Activated CD4-positive, CD25-positive, alpha-beta regulatory T cell treated with anti-CD3 and anti-CD28 coated beads, Interleukin-2, amount 50 U/mL, for 24 hours (primary cell): ENCODE measurements at regions not wholly inside any gene's neighbourhood (a gene's known extent, or its start where the extent isn't known, plus 50 kb on each side); places are given as distances from the start of the nearest gene placed in this dataset.

ENCODE experiments used
- ATAC-seq, 2 donors: fragments of 150-1000 bp; cut with Tn5 transposase; one replicate each; pipeline ENCODE4 v1.10.0; 2021; ENCODE audit warnings: mild to moderate bottlenecking in 1 of 2, moderate library complexity in 1 of 2

DNA sequence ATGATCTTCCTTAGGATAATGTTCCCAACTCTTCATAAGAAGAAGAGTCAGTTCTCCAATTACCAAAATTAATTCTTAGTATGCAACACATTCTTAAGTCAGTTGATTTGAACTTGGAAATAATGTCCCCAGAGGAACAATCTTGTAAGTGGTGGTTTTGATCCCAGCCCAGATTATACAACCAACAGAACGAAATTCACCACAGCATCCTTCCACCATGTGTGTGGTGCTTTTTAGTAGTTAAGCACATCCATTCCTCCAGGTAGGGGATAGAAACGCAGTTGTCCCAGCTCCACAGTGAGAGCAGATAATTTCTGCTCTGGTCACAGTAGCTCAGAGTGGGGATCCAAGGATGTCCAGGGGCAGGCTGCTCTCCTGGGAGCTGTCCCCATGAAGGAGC lies 161.7 kb upstream of the SLC39A10 start:
- no peak for ATAC-seq

DNA sequence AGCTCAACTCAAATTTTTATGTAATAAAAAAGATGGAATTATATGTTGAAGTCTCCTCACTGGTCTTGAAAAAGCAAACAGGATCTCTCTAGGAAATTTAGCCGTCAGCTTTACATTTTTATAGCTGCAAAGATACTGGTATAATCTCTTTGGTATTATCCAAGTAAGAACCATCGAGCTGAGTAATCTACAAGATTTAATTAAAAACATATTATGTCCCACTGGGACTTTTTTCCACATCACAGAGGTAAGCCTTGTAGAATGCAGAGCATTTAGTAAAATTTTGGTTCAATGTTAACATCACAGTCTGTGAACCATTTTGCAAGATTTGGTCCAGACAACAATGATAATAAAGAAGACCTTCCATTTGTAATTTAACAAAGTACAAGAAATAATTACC lies 162.6 kb upstream of the SLC39A10 start:
- ATAC-seq, result no peak

DNA sequence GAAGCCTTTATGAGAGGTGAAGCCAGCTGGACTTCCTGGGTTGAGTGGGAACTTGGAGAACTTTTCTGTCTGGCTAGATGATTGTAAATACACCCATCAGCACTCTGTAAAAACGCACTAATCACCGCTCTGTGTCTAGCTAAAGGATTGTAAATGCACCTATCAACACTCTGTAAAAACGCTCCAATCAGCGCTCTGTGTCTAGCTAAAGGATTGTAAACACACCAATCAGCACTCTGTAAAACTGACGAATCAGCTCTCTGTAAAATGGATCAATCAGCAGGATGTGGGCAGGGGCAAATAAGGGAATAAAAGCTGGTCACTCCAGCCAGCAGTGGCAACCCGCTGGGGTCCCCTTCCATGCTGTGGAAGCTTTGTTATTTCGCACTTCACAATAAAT lies 163.6 kb upstream of the SLC39A10 start:
- no peak for ATAC-seq

DNA sequence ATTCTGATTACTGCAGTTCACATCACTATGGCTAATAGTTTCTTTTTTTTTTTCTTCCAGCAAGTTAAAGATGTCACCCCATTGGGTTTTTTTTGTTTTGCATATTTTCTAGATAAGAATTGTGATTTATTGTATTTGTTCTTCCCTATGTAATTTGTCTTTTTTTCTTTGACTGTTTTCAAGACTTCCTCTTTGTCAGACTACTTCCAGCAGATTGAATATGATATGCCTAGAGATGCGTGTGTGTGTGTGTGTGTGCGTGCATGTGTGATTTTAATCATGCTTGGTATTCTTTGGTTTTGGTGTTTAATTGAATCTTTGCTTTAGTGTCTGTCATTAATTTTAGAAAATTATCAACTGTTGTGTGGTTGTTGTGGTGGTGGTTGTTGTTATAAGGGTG lies 166.7 kb upstream of the SLC39A10 start:
- ATAC-seq, result no peak

DNA sequence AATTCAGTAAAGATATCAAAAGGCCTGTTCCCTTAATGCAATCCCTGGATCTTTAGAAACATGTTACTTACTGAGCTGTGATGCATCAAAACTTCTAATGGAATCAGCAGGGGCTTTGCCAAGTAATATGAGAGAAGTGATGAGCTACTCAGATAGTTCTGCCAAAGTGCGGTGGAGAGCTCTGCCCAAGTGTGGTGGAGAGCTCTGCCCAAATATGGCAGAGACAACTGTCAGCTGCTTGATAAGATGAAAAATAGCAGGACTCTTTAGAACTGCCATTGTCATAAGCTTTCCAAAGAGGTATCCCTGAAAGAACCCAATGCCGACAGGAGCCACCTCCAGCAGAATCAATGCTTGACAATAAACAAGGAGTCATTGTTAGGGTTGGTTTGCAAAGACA lies 167.9 kb upstream of the SLC39A10 start:
- no peak for ATAC-seq

DNA sequence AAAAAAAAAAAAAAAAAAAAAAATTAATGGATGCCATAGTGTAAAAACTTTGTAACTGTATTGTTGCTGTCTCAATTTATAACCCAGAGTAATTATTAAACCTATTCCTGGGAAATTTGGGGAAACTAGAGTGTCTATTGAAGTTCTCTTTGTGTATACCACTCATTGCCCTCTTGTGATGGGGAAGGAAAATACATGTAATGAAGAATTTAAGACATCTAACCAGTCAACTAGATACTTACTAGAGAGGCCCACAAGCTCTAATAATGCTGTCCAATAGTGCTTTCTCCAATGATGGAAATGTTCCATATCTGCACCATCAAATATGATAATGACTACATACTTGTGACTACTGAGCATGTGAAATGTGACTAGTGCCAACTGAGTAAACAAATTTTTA lies 168.5 kb upstream of the SLC39A10 start:
- peak in 1 of 2 donors; percentile 39 for ATAC-seq

DNA sequence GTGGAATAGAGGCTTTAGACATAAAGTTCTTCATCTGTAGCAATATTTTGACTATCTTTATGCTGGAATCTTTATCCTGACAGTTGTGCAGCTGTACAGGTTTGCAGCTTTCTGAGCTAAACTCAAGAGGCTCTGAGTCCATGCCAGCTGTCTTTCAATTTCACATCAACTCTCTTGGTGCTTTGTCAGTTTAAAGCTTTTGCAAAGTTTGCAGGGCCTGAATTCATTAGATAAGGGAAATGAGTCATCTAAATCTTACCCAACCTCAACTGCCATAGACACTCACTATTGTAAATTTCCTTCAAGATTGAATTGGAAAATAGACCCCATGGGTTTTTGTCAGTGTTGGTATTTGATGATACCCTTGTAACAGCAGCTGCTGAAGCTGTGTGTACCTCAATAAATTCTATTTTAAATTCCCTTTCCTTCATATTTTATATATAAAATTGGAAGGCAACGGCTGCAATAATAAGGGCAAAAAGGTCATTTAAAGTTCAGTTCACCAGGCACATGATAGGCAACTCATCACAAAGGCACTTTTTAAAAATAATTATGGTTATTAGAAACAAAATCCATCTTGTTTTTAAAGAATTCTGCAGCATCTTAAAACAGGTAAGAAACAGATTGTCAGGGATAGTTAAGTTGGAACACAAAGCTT lies 169.9 kb upstream of the SLC39A10 start:
- peak; percentile 83 to 84 for ATAC-seq

DNA sequence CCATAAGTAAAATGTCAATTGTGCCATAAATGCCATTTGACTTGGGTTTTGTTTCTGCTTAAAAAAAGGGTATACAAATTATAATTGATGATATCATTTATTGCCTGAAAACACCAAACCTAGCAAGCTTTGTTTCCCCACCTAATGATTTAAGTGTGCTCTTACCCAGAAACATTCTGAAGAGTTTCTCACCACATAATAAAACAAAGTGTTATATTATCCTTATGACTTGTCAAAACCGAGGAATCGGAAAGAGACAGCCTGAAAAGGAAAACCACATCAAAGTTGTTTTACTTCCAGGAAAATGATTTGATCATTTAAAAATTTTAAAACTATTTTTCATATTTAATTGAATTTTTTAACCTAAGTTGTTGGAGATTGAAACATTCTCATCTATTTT lies 170.5 kb upstream of the SLC39A10 start:
- ATAC-seq, result peak; percentile 52 to 58

DNA sequence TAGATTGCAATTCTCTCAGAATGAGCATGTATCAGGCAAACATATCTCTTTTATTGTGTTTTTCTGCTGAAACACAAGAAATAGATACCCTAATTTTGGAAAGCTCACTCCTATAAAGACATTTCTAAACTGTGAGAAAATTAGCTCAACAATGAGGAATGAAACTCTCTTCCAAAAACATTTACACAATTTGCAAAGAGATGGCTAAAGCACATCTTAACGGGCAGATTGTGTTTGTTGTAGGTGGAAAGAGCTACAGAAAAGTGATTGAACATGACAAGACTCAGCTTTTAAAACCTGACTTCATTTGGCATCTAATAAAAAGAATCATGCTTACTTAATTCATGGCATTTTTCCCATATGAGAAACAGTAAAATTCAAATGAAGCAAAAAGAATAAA lies 175.0 kb upstream of the SLC39A10 start:
- ATAC-seq, result no peak

DNA sequence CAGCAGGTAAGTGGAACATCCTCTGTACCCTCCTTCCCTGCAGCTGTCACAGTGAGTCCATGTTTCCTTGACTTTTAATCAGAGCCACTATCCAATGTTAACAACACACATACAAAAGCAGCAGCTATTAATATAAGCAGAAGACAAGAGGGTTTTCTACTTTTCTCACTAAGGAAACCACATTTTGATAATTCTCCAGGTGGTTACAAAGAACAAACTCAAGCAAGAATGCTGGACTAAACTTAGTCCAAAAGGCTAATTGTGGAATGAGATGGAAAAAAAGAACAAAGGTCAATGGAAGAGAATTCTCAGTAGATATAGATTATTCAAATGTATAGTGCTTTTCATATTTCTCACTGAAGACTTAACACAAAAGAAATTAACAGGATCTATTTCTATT lies 176.9 kb upstream of the SLC39A10 start:
- no peak for ATAC-seq

DNA sequence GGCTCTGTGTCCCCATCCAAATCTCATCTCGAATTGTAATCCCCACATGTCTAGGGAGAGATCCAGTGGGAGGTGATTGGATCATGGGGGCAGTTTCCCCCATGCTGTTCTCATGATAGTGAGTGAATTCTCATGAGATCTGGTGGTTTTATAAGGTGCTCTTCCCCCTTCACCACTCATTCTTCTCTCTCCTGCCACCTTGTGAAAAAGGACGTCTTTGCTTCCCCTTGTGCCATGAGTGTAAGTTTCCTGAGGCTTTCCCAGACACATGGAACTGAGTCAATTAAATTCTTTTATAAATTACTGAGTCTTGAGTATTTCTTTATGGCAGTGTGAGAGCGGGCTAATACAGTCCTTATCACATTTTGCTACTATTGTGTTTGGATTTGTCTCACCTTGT lies 177.6 kb upstream of the SLC39A10 start:
- ATAC-seq, result no peak

DNA sequence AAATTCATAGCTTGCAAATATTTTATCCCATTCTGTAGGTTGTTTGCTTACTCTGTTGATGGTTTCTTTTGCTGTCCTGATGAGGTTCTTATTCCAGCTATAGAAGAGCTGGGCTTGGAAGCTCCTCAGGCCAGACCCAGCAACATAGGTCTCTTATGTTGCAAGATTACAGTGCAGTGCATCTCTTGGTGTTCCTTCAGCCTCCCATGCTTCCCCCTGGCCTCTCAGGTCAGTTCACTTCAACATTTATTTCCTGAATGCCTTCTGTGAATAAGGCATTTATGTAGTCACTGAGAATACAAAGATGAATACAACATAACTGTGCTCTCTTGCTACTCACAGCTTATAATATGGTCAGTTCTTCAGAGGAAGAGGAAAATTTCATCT lies 179.0 kb upstream of the SLC39A10 start:
- peak; percentile 7 to 18 for ATAC-seq

DNA sequence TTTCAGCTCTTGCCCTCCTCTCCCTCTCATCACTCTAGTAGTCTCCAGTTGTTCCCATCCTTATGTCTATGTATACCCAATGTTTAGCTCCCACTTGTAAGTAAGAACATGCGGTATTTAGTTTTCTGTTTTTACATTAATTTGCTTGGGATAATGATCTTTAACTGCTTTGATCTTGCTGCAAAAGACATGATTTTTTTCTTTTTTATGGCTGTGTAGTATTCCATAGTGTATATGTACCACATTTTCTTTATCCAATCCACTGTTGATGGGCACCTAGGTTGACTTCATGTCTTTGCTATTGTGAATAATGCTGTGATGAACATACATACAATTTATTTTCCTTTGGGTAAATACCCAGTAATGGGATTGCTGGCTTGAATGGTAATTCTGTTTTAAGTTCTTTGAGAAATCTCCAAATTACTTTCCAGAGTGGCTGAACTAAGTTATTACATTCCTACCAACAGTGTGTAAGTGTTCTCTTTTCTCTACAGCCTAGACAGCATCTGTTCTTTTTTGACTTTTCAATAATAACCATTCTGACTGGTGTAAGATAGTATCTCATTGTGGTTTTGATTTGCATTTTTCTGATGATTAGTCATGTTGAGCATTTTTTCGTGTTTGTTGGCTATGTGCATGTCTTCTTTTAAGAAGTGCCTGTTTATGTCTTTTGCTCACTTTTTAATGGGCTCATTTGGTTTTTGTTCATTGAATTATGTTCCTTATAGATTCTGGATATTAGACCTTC lies 179.6 kb upstream of the SLC39A10 start:
- peak; percentile 88 to 90 for ATAC-seq

DNA sequence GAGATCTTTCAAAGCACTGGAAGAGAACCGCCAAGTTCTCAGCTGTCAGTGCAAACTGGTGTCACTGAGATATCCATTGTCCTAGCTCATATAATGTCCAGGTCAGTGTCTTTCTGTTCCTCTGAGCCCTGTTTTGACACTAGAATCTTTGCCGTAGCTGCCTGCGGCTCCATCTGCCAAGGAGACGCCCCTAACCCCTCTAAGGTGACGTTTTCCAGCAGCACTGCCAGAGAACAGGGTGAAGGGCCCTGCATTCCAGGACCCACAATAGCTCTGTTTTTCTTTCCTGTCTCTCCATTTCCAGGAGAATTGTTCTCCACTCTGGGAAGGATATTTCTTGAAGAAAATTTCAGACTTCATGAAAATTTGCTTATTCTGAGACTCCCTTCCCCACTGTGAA lies 181.7 kb upstream of the SLC39A10 start:
- no peak for ATAC-seq

DNA sequence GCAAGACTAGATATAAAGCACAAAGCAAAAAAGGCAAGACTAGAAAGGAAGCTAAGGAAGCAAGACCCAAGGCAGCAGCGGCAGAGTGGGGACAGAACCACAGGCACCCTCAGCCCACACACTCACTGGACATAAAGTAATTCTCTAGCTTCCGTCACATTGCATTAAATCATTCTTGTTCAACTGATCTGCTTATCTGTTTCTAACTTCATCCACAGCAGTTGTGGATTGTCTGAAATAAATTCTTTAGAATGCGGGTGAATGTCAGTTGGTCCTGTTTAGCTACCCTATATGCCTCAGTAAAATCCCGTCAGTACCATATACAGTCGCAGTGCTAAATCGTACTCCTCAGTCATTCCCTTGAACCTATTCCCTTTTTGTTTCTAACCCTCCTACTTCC lies 183.2 kb upstream of the SLC39A10 start:
- no peak for ATAC-seq

DNA sequence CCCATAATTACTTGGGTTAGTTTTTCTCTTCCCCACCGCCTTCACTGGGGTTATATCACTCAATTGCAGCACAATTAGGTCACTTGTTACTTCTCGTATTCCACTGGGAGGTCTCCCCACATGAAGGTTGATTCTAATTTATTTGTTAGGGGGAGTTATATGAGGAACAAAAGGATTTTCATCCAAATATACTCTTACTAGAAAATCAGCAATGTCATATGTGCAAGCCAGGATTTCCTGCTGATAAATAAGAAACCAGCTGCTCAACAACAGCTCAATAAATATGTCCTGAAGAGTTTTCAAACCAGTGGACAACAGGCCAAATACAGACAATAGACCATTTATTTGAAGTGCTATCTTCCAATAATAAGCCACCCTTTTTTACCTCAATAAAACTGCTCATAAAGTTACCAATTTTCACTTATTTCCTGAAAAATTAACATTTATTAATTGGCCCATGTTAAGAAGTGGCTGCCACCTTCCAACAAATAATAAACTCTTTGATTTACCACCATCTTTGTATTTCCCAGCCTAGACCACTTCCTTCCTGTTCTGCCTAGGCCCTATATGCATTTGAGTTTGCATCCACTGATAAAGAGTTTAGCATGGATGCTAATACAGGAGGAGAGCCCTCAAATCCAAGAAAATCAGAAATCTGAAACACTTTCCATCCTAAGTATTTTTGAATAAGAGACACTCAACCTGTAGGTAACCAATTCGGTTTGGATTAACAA lies 184.4 kb upstream of the SLC39A10 start:
- ATAC-seq, result no peak

DNA sequence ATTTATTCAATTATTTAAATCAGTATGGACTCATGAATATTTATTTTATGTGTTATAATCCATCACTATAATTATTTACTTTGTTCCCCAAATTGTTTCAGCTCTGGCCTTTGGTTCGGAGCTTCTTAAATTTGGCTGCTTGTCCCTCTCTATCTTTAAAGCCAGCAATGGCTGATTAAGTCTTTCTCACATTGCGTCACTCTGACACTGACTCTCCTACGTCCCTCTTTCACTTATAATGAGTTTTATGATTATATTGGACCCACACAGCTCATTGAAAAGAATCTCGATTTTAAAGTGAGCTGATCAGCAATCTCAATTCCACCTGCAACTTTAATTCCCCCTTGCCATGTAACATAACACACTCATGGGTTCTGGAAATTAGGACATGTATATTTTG lies 185.2 kb upstream of the SLC39A10 start:
- no peak for ATAC-seq

DNA sequence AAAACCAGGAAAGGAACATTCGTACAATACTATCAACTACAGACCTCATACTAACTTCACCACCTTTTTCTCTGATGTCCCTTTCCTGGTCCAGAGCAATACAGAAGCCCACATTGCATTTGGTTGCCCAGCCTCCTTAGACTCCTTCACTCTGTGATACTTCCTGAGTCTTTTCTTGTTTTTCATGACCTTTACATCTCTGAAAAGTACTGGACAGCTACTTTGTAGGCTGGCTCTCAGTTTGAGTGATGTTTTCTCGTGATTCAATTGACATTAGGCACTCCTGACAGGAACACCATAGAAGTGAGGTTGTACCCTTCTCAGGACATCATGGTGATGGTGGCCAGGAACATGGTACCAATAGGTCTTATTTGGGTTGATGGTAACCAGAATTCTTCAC lies 185.9 kb upstream of the SLC39A10 start:
- ATAC-seq, result no peak

DNA sequence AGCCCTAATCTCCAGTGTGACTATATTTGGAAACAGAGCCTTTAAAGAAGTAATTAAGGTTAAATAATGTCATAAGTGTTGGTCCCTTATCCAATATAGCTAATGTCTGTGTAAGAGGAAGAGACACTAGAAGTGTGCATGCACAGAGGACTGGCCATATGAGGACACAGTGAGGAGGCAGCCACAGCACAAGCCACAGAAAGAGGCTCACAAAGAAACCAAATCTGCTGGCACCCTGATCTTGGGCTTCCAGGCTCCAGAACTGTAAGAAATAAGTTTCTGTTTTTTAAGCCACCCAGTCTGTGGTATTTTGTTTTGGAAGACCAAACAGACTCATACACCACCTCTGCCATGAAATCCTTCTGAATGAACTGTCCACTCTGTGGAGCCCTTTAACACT lies 186.4 kb upstream of the SLC39A10 start:
- no peak for ATAC-seq

DNA sequence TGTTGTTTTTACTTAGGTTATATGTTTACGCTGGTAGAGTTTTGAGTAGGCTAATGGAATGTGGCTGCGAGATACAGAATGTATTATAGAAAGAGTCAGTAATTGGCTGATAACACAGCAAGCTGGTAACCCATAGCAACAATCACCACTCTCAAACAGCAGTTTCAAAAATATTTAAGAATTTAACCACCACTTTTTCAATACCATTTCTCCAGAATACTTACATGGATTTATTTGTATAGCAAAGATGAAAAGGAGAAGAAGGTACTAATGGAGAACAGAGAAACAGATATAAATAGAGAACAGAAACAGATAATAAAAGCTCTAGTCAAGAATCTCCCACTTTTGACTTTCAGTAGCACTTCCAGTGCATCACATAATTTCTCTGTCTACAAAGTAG lies 188.3 kb upstream of the SLC39A10 start:
- ATAC-seq, result no peak

DNA sequence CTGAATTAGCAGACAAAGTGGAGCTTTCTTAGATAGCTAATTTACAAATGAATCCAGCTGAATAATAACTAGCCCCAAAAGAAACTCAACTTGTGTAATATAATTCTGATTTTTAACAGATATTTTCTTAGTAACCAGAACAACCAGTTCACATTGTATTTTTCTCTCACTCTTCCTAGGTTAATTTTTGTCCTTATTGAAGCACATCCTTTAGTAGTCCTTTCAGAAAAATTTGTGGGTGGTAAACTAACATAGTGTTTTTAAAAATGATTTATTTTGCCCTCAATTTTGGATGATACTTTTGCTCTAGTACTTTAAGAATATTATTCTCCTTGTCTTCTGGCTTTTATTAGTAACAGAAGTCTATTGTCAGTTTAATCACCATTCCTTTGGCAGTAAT lies 190.6 kb upstream of the SLC39A10 start:
- ATAC-seq, result no peak

DNA sequence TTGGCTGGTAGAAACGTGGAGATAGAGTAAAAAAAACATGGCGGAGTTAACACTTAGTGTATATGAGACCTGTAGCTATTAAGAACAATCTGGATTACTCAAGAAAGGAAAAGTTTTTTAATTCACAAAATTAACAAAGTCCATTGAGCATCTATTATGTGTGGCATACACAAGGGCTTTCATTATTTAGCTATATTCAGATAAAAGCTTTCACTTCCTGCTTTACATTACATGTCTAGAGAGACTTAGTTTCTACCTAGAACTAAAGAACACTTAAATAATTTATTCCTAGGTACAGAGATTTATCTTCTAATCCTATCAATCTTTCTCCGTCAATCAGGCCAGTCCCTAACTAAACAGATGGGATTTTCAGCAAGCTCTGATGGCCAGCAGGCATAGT lies 196.0 kb upstream of the SLC39A10 start:
- ATAC-seq, result no peak

DNA sequence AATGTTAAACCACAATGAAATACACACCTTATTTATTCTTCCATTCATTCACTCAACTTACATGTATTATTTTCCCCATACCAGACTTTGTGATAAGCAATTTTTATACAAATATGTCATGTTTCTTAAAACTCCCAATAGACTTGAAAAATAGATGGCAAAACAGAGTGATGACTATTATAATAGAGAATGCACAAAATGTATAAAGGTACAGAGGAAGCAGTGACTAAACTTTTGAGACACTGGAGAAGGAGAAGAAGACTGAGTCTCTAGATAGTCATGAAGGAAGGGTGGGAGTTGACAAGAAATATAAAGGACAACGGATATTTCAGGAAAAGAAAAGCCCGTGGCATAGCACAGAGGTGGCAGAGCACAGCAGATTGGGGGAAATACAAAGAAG lies 198.1 kb upstream of the SLC39A10 start:
- no peak for ATAC-seq

DNA sequence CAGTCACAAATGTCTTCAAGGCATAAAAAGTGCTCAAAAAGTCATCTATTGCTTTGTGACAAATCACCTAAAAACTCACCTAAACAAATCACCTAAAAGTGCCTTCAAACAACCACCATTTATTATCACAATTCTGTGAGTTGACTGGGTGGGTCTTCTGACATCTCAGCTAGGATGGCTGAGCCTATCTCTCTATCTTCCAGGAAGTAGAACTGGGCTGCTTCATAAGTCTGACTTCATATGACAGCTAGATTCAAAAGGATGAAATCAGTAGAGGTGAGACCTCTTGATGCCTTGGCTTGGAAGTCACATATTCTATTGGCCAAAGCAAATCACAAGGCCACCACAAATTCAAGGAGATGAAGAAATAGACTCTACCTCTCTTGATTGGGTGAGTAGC lies 199.2 kb upstream of the SLC39A10 start:
- ATAC-seq, result no peak
